Pancreas (tissue), 10 donors: ENCODE measurements at regions not wholly inside any gene's neighbourhood (a gene's known extent, or its start where the extent isn't known, plus 50 kb on each side); places are given as distances from the start of the nearest gene placed in this dataset.

Source experiments
- ATAC-seq, 4 donors: fragments of 200-7000 bp; cut with Tn5 transposase; one replicate each; pipeline versions ENCODE4 v1.8.0 to v1.9.1; 2020; ENCODE audit warnings: mild to moderate bottlenecking in 4 of 4, moderate library complexity in 4 of 4
- DNase-seq, 6 donors: peaks; one replicate each; pipeline ENCODE4 v3.0.0-alpha.2; 2020
- FAIRE-seq: peaks from 2 replicates; lab custom pipeline; 2012; peaks lifted over from hg19 to GRCh38; lab: Jason Lieb, UNC
- H3K27ac ChIP-seq, 4 donors: fragments of 200-600 bp; sonication (generic); 1 replicate in 3 of 4; 2 replicates in 1 of 4; pipeline versions ENCODE4 v1.5.0 to v1.8.0; 2020
- H3K27me3 ChIP-seq, 4 donors: fragments of 200-600 bp; one replicate each; pipeline ENCODE4 v1.8.0; 2021
- H3K36me3 ChIP-seq, 3 donors: fragments of 200-600 bp; sonication (generic) in 1 of 3; one replicate each; pipeline versions ENCODE4 v1.5.0 to v1.8.0; 2020 to 2021
- H3K4me1 ChIP-seq, 3 donors: fragments of 200-600 bp; one replicate each; pipeline ENCODE4 v1.8.0; 2021
- H3K4me3 ChIP-seq, 4 donors: fragments of 200-600 bp; sonication (generic) in 2 of 4; one replicate each; pipeline versions ENCODE4 v1.5.0 to v1.8.0; 2020 to 2021
- H3K9me3 ChIP-seq, 4 donors: fragments of 200-600 bp; one replicate each; pipeline ENCODE4 v1.8.0; 2021
- WGBS, 2 donors: extraction: QIAGEN DNeasy Blood & Tissue Kit; methylation state at CpG; one replicate each; pipeline ENCODE4 v1.1.7; 2013; 5-methylcytosine and 5-hydroxymethylcytosine counted together
- intact Hi-C, 3 donors: fragments of 100-400 bp; cut with DNase I; formaldehyde crosslinking; loops; one replicate each; pipeline versions ENCODE4 v1.11.1 to v1.14.2; 2022
- TF ChIP-seq, protein P1 (sequence below), 4 donors: fragments of 200-600 bp; sonication (generic) in 3 of 4; IDR thresholded peaks; one replicate each; pipeline versions ENCODE4 v1.5.0 to v1.8.0; 2021; ENCODE audit warnings: antibody characterized with exemption in 4 of 4
- donor health status: healthy with polysubstance abuse.
- donor health status: DM: no; HTN: no; CAD: no; lungs with moderate emphysema.
- donor health status: DM: no; HTN: no; CAD: no.
- donor health status: control.
- donor health status: control.
- donor health status: Bipolar disorder and iron deficiency.
- donor health status: DM: yes; HTN: yes; CAD: no.
- donor health status: DM: no; HTN: no; CAD: no.
- donor health status: DM: no; HTN: no; CAD: no.
- donor health status: DM: yes; HTN: yes; CAD: no.

GRCh38 chr13:106685143-106685542 is 117.2 kb upstream of the ARGLU1 start:
- DNase-seq (no peak), ATAC-seq (no peak), FAIRE-seq (no peak)
- WGBS, 2 donors, result 69 to 80% methylated on average over 6 of the region's 6 CpGs
- TF ChIP-seq, protein P1, sequence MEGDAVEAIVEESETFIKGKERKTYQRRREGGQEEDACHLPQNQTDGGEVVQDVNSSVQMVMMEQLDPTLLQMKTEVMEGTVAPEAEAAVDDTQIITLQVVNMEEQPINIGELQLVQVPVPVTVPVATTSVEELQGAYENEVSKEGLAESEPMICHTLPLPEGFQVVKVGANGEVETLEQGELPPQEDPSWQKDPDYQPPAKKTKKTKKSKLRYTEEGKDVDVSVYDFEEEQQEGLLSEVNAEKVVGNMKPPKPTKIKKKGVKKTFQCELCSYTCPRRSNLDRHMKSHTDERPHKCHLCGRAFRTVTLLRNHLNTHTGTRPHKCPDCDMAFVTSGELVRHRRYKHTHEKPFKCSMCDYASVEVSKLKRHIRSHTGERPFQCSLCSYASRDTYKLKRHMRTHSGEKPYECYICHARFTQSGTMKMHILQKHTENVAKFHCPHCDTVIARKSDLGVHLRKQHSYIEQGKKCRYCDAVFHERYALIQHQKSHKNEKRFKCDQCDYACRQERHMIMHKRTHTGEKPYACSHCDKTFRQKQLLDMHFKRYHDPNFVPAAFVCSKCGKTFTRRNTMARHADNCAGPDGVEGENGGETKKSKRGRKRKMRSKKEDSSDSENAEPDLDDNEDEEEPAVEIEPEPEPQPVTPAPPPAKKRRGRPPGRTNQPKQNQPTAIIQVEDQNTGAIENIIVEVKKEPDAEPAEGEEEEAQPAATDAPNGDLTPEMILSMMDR (IDR thresholded peaks at IDR 0.05), result no peak
- Histone ChIP-seq H3K27me3 (no peaks in the 10 kb centered on the region), H3K36me3 (no peaks in the 10 kb centered on the region), H3K9me3 (no peaks in the 10 kb centered on the region), H3K27ac (no peak overlapping the region), H3K4me1 (no peaks in the 10 kb centered on the region), H3K4me3 (no peak overlapping the region)
- intact Hi-C loops, result no loop called here

DNA sequence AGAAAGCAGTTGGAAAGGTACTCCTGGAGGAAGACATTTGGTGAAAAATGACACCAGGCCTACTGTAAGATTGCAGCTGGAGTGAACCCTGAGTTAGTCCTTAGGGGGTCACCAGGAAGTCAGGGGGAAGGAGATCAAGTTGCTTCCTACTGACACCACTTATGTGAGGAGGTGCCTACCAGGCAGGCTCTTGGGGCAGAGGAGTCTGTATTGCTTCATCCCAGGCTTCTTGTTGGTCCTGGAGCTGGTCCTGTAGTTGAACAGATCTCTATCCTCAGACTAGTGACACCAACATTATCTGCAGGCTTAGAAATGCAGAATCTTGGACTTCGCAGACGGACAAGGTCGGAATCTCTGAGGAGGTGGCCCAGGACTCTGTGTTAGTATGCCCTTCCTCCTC is 116.0 kb upstream of the ARGLU1 start:
- no peak for DNase-seq
- WGBS, 2 donors, result 86 to 96% methylated on average over 3 of the region's 3 CpGs
- intact Hi-C loops, result no loop called here
- Histone ChIP-seq H3K9me3 (no peaks in the 10 kb centered on the region), H3K36me3 (no peaks in the 10 kb centered on the region), H3K4me3 (no peak overlapping the region), H3K27ac (no peak overlapping the region), H3K27me3 (no peaks in the 10 kb centered on the region), H3K4me1 (no peaks in the 10 kb centered on the region)
- ATAC-seq, result no peak
- TF ChIP-seq, protein P1 (IDR thresholded peaks at IDR 0.05), result no peak
- FAIRE-seq, result no peak

GRCh38 chr13:106683179-106683578 is 115.2 kb upstream of the ARGLU1 start:
- intact Hi-C loops, result no loop called here
- 53 to 62% methylated on average over 8 of the region's 8 CpGs for WGBS, 2 donors

DNA sequence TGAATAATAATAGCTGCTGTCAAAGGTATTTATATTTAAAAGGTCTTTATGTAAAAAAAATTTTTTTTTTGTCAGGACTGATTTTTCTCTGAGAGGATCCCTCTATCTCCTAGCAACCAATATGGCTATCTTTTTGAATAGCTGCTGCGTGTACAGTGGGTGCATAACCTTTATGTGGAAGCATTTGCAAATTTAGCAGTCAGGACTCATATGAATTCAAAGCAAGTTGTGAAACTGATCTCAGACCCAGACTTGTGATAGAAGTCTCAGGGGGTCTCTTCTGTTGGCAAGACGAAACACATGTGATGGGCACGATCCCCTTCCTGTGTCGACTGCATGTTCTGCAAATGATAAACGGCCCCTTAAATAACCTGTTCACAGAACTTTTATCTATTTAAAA is 114.1 kb upstream of the ARGLU1 start:
- intact Hi-C loops, result no loop called here
- WGBS, 2 donors, result 66 to 77% methylated on average over 5 of the region's 5 CpGs
- H3K4me1 ChIP-seq, result no peaks in the 10 kb centered on the region
- FAIRE-seq (no peak), ATAC-seq (no peak), DNase-seq (no peak)
- H3K27ac ChIP-seq, result no peak overlapping the region
- TF ChIP-seq, protein P1 (IDR thresholded peaks at IDR 0.05), result no peak
- H3K27me3 ChIP-seq, result no peaks in the 10 kb centered on the region
- H3K36me3 ChIP-seq, result no peaks in the 10 kb centered on the region
- H3K9me3 ChIP-seq, result no peaks in the 10 kb centered on the region
- no peak overlapping the region for H3K4me3 ChIP-seq

More at GRCh38 chr13:106683179-106683578, 115.2 kb upstream of the ARGLU1 start:
- Histone ChIP-seq H3K4me1 (no peaks in the 10 kb centered on the region), H3K27ac (no peak overlapping the region), H3K36me3 (no peaks in the 10 kb centered on the region), H3K27me3 (no peaks in the 10 kb centered on the region), H3K9me3 (no peaks in the 10 kb centered on the region), H3K4me3 (no peak overlapping the region)
- no peak for ATAC-seq
- TF ChIP-seq, protein P1 (IDR thresholded peaks at IDR 0.05), result no peak
- no peak for FAIRE-seq
- no peak for DNase-seq

GRCh38 chr13:106681536-106681935 is 113.6 kb upstream of the ARGLU1 start:
- intact Hi-C loops, result no loop called here
- Histone ChIP-seq H3K27me3 (no peaks in the 10 kb centered on the region), H3K9me3 (no peaks in the 10 kb centered on the region), H3K4me1 (no peaks in the 10 kb centered on the region), H3K27ac (no peak overlapping the region), H3K4me3 (no peak overlapping the region), H3K36me3 (no peaks in the 10 kb centered on the region)
- ATAC-seq (no peak), FAIRE-seq (no peak), DNase-seq (no peak)
- TF ChIP-seq, protein P1 (IDR thresholded peaks at IDR 0.05), result no peak
- 35 to 45% methylated on average over 3 of the region's 3 CpGs for WGBS, 2 donors
